Panc1 (cell line): ENCODE measurements at regions not wholly inside any gene's neighbourhood (a gene's known extent, or its start where the extent isn't known, plus 50 kb on each side); places are given as distances from the start of the nearest gene placed in this dataset.

Experiments used
- TF ChIP-seq, protein P1 (sequence below): fragments of 450-650 bp; IDR thresholded peaks from 2 replicates; pipeline ENCODE4 v1.5.1; 2017; ENCODE audit warnings: mild to moderate bottlenecking
- TF ChIP-seq, protein P2 (sequence below), 2 experiments: IDR thresholded peaks; 2 replicates each; pipeline ENCODE4 v1.6.1; 2011 to 2012; ENCODE audit warnings: low read depth in 2 of 2, control low read depth in 1 of 2, low read length in 1 of 2, mild to moderate bottlenecking in 1 of 2, moderate library complexity in 1 of 2; ENCODE audit not compliant: insufficient read depth in 1 of 2

DNA sequence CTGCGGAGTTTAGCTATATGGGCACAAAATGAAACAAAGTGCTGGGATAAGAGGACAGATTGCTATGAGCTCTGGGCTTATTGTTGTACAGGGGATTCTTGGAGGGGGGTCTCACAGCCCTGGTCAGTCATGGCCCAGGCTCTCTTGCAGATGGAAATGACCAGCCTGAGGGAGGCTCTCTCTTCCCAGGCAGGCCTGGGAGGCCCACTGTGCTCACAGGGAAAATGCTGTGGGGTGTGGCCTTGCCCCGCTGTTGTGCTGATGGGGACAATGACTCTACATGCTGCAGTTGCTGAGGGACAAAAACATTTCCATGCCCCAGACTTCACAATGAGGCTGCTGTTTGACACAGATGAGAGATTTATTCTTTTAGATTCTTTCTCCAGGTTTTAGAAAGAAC is 202.2 kb downstream of the KLF13 start:
- TF ChIP-seq, protein P1, sequence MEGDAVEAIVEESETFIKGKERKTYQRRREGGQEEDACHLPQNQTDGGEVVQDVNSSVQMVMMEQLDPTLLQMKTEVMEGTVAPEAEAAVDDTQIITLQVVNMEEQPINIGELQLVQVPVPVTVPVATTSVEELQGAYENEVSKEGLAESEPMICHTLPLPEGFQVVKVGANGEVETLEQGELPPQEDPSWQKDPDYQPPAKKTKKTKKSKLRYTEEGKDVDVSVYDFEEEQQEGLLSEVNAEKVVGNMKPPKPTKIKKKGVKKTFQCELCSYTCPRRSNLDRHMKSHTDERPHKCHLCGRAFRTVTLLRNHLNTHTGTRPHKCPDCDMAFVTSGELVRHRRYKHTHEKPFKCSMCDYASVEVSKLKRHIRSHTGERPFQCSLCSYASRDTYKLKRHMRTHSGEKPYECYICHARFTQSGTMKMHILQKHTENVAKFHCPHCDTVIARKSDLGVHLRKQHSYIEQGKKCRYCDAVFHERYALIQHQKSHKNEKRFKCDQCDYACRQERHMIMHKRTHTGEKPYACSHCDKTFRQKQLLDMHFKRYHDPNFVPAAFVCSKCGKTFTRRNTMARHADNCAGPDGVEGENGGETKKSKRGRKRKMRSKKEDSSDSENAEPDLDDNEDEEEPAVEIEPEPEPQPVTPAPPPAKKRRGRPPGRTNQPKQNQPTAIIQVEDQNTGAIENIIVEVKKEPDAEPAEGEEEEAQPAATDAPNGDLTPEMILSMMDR, result no peak
- TF ChIP-seq, protein P2, sequence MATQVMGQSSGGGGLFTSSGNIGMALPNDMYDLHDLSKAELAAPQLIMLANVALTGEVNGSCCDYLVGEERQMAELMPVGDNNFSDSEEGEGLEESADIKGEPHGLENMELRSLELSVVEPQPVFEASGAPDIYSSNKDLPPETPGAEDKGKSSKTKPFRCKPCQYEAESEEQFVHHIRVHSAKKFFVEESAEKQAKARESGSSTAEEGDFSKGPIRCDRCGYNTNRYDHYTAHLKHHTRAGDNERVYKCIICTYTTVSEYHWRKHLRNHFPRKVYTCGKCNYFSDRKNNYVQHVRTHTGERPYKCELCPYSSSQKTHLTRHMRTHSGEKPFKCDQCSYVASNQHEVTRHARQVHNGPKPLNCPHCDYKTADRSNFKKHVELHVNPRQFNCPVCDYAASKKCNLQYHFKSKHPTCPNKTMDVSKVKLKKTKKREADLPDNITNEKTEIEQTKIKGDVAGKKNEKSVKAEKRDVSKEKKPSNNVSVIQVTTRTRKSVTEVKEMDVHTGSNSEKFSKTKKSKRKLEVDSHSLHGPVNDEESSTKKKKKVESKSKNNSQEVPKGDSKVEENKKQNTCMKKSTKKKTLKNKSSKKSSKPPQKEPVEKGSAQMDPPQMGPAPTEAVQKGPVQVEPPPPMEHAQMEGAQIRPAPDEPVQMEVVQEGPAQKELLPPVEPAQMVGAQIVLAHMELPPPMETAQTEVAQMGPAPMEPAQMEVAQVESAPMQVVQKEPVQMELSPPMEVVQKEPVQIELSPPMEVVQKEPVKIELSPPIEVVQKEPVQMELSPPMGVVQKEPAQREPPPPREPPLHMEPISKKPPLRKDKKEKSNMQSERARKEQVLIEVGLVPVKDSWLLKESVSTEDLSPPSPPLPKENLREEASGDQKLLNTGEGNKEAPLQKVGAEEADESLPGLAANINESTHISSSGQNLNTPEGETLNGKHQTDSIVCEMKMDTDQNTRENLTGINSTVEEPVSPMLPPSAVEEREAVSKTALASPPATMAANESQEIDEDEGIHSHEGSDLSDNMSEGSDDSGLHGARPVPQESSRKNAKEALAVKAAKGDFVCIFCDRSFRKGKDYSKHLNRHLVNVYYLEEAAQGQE (IDR thresholded peaks at IDR 0.05; ENCODE audit: insufficient read depth in 1 of 2, low read depth in 2 of 2, low read length in 1 of 2), result no peak
